A673 (cell line): ENCODE measurements at regions not wholly inside any gene's neighbourhood (a gene's known extent, or its start where the extent isn't known, plus 50 kb on each side); places are given as distances from the start of the nearest gene placed in this dataset.
"Not testable (repeated sequence)": the region's sequence is repeated elsewhere in the genome, so short reads cannot be mapped to it uniquely, and the experiment has no call there.

Experiments
- EZH2 ChIP-seq: fragments of 200-600 bp; sonication (generic); IDR thresholded peaks from 2 replicates; pipeline ENCODE4 v1.6.1; 2017; ENCODE audit warnings: borderline replicate concordance, low read depth, mild to moderate bottlenecking, mixed read lengths, antibody characterized with exemption, low read length; ENCODE audit not compliant: poor library complexity, severe bottlenecking
- TF ChIP-seq, protein P1 (sequence below): fragments of 300-800, 200-600 bp; sonication (generic); conservative IDR thresholded peaks from 2 replicates; pipeline ENCODE4 v1.5.1; 2017; ENCODE audit warnings: low read depth, mild to moderate bottlenecking, antibody characterized with exemption, low read length, moderate library complexity, mixed read lengths

DNA sequence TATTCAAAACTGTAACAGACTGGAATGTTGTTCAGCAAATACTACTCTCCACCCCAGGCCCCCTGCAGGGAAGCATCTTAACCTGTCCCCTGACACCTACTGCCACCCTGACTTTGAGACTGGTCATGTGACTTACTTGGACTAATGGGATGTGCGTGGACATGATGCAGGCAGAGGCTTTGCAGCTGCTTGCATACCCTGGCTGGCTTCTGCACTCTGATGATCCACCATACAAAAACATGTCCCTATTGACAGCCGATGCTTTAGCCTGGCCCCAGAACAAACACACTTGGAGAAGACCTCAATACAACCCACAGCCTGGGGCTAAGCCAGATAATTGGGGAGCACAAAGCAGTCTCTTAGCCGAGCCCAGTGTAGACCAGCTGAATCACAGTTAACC is 180.5 kb downstream of the ATP6V0E2 start:
- TF ChIP-seq, protein P1, sequence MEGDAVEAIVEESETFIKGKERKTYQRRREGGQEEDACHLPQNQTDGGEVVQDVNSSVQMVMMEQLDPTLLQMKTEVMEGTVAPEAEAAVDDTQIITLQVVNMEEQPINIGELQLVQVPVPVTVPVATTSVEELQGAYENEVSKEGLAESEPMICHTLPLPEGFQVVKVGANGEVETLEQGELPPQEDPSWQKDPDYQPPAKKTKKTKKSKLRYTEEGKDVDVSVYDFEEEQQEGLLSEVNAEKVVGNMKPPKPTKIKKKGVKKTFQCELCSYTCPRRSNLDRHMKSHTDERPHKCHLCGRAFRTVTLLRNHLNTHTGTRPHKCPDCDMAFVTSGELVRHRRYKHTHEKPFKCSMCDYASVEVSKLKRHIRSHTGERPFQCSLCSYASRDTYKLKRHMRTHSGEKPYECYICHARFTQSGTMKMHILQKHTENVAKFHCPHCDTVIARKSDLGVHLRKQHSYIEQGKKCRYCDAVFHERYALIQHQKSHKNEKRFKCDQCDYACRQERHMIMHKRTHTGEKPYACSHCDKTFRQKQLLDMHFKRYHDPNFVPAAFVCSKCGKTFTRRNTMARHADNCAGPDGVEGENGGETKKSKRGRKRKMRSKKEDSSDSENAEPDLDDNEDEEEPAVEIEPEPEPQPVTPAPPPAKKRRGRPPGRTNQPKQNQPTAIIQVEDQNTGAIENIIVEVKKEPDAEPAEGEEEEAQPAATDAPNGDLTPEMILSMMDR: not testable (repeated sequence)
- not testable (repeated sequence) for TF ChIP-seq EZH2
